Midbrain (tissue), 1 donor: ENCODE measurements at regions not wholly inside any gene's neighbourhood (a gene's known extent, or its start where the extent isn't known, plus 50 kb on each side); places are given as distances from the start of the nearest gene placed in this dataset.

Experiments used
- DNase-seq: peaks from one replicate; lab custom pipeline; 2025; lab: John Stamatoyannopoulos, UW

GRCh38 chr2:217339753-217340152 lies 479.9 kb upstream of the TNP1 start:
- DNase-seq: no peak

GRCh38 chr2:217338306-217338916 lies 478.5 kb upstream of the TNP1 start:
- DNase-seq: no peak

- no peak for DNase-seq
Measured at GRCh38 chr2:217337771-217338170, 477.9 kb upstream of the TNP1 start.

GRCh38 chr2:217336694-217337093 lies 476.8 kb upstream of the TNP1 start:
- no peak for DNase-seq

- DNase-seq: no peak
Measured at GRCh38 chr2:217335341-217335966, 475.6 kb upstream of the TNP1 start.

- DNase-seq: no peak
Measured at GRCh38 chr2:217334561-217334960, 474.7 kb upstream of the TNP1 start.

GRCh38 chr2:217332866-217333265 lies 473.0 kb upstream of the TNP1 start:
- DNase-seq: no peak

- DNase-seq: no peak
Measured at GRCh38 chr2:217332417-217332791, 472.5 kb upstream of the TNP1 start.

- DNase-seq: no peak
Measured at GRCh38 chr2:217331523-217332416, 471.9 kb upstream of the TNP1 start.

GRCh38 chr2:217330647-217331046 lies 470.8 kb upstream of the TNP1 start:
- DNase-seq: no peak

- DNase-seq: no peak
Measured at GRCh38 chr2:217329023-217329431, 469.2 kb upstream of the TNP1 start.

- DNase-seq: no peak
Measured at GRCh38 chr2:217328622-217328978, 468.7 kb upstream of the TNP1 start.

- DNase-seq: no peak
Measured at GRCh38 chr2:217327953-217328621, 468.2 kb upstream of the TNP1 start.

GRCh38 chr2:217326238-217327022 lies 466.6 kb upstream of the TNP1 start:
- no peak for DNase-seq

- DNase-seq: no peak
Measured at GRCh38 chr2:217325816-217326215, 466.0 kb upstream of the TNP1 start.

GRCh38 chr2:217325251-217325650 lies 465.4 kb upstream of the TNP1 start:
- no peak for DNase-seq

GRCh38 chr2:217316743-217317142 lies 456.9 kb upstream of the TNP1 start:
- DNase-seq: no peak

GRCh38 chr2:217314021-217314460 lies 454.2 kb upstream of the TNP1 start:
- no peak for DNase-seq

GRCh38 chr2:217313386-217313785 lies 453.5 kb upstream of the TNP1 start:
- no peak for DNase-seq

GRCh38 chr2:217309056-217309455 lies 449.2 kb upstream of the TNP1 start:
- DNase-seq: no peak

GRCh38 chr2:217307023-217307422 lies 447.2 kb upstream of the TNP1 start:
- no peak for DNase-seq

- DNase-seq: no peak
Measured at GRCh38 chr2:217305882-217306281, 446.0 kb upstream of the TNP1 start.
